ENCODE measurements at regions not wholly inside any gene's neighbourhood (a gene's known extent, or its start where the extent isn't known, plus 50 kb on each side); places are given as distances from the start of the nearest gene placed in this dataset.
"Not testable (repeated sequence)": the region's sequence is repeated elsewhere in the genome, so short reads cannot be mapped to it uniquely, and the experiment has no call there.

DNA sequence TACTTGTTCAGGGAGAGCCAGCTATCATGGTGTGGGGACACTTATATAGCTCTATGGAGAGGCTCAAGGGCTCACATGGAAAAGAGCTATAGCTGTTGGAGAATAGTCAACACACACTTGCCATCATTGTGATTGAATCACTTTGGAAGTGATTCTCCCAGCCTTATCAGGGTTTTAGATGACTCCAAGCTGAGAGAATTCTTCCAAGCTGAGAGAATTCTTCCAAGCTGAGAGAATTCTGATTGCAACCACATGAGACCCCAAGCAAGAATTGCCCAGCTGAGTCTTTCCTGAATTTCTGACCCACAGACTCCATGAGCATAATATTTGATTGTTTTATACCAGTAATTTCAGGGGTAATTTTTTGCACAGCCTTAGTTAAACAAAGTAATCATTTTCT lies 1318.3 kb upstream of the RAG2 start:
- DNase-seq (ENCODE audit: low read depth, low spot score), result no peak

DNA sequence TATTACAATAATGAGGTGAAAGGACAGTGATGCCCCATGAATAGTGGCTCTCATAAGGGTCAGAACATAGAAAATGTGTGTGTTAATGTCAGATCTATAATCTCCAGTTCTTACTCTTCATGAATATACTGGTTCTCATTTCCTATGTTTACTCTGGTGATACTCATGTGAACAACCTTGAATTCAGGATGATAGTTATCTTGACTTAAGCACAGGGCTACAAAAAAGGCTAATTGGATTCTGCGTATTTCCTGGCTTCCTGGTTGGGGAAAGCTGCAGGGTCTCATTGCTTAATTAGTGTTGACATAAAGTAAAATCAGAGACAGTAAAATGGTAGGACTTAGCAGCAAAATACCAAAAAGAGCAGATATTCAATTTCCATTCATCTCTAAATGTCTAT lies 1316.8 kb upstream of the RAG2 start:
- no peak for DNase-seq (ENCODE audit: low read depth, low spot score)

DNA sequence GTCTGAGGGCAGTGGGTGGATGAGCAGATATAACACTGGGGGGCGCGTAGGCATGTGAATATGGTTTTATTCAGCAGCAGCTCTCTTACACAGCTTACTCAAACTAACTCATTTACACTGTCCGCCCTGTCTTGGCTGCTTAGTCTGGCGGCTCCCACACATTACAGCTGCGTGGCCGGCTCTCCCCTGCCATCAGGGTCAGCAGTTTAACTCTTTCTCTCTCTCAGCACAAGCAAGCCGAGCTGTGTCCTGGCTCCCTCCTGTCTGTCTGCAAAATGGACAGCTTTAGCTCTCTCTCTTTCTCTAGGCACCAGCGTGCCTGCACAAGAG lies 1310.1 kb upstream of the RAG2 start:
- DNase-seq (ENCODE audit: low read depth, low spot score), result no peak

DNA sequence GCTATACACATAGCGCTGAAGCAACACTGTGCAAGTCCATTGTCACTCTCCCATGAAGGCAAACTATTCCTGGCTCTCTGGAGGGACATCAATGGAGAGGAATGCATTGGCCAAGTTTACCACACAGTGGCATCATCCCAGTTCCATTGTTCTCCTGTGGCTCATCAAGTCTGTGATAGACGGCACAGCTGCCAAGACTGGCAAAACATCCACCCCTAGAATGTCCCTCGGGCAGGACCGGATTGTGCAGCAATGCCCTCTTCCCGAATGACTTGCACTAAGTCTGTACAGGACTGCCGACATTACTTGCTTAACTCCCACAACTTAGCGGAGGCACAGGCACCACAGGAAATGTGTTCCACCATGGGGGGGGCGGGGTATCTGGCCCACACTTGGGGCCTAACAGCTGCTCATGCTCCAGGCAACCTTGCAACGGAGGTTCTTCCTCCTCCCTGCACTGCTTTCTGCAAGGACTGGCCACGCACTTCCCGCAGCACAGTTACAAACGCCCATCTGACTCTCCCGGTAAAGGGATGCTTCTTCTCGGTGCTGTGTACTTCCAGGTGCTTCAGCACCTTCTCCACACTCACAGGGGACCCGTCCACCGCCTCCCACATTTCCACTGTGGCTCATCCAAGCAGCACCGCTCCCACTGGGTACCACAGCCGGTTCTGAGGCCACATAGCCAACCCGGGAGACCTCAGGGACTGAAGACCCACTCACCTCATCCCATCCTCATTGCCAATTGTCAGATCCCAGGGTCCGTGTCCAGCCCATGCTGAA lies 1309.6 kb upstream of the RAG2 start:
- no peak for DNase-seq (ENCODE audit: low read depth, low spot score)

DNA sequence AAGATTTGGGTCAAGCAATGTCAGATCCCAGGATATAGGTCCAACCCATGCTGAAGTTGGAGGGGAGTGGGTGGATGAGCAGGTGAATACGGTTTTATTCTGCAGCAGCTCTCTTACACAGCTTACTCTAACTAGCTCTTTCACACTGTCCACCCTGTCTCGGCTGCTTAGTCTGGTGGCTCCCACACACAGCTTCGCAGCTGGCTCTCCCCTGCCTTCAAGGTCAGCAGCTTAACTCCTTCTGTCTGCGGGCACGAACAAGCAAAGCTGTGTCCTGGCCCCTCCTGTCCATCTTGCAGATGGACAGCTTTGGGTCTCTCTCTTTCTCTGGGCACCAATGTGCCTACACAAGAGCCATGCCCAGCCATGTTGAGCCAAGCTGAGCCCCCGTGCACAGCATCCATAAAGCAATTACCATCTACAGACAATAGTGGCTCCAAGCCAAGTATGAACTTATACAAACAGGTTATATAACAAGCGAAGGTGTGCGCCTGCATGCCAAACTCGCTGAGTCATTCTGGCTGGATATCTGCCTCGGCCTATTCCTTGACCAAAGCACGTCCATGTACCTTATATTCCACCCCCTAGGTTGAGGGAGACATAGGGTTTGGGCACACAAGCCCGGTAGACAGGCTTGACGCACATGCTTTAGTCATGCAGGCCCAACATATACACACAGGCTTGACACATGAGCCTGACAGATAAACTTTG lies 1307.8 kb upstream of the RAG2 start:
- DNase-seq (ENCODE audit: low read depth, low spot score), result no peak

DNA sequence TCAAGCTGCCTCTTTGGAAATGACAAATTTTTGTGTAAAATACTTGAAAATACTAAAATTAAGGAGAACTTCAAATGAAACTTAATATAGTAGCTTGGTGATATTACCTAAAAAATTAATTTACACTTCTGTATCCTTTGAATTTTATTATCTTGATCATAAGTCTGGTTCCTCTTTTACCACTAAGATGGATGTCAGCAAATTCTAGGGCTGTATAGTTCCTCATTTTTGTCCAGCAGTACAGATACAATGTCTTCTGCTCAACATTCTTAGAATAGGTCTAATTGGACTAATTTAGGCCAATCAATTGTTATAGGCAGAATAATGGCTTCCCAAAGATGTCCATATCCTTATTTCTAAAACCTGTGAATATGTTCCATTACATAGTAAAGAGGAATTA lies 1298.0 kb upstream of the RAG2 start:
- DNase-seq (ENCODE audit: low read depth, low spot score), result no peak

DNA sequence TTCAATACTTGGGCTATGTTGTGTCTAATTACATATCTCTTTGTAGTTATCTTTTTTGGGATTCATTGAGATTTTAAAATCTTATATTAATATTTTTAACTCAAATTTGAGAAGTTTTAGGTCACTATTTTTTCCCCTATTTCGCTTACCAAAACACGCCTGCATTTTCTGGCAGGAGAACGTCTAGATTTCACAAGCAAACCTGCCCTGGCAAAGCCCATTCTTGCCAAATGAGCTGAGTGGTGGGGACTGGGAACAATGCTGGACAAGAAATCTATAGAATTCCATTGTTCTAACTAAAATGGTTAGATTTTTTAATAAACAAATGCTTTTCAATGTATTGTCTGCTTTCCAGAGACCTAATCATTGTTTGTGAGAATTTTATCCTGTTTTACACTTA lies 1283.7 kb upstream of the RAG2 start:
- DNase-seq (ENCODE audit: low read depth, low spot score), result no peak

DNA sequence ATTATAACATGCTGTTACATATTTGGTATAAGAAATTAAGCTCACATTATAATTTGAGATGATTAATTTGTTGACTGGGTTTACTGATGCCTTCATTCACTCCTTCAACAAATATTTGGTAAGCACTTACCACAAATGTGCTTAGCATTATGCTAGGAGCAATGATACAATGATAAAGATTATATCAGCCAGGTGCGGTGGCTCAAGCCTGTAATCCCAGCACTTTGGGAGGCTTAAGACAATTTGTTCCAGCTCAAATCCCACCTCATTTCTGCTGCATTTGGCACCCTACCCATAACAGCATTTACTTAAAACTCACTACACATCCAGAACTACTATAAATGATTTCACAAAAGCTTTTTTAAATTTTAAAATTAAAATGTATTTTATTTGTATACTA lies 1263.6 kb upstream of the RAG2 start:
- DNase-seq (ENCODE audit: low read depth, low spot score), result no peak

DNA sequence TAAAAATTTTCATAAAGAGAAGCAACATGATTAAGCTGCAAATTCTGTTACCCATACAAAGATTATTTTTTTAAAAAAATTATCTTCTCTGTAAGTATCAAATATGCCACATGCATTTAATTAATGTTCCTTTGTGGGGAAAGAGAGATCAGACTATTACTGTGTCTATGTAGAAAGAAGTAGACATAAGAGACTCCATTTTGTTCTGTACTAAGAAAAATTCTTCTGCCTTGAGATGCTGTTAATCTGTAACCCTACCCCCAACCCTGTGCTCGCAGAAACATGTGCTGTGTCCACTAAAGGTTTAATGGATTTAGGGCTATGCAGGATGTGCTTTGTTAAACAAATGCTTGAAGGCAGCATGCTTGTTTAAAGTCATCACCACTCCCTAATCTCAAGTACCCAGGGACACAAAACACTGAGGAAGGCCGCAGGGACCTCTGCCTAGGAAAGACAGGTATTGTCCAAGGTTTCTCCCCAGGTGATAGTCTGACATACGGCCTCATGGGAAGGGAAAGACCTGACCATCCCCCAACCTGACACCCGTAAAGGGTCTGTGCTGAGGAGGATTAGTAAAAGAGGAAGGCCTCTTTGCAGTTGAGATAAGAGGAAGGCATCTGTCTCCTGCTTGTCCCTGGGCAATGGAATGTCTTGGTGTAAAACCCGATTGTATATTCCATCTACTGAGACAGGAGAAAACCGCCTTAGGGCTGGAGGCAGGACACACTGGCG lies 1260.9 kb upstream of the RAG2 start:
- not testable (repeated sequence) for DNase-seq (ENCODE audit: low read depth, low spot score)

DNA sequence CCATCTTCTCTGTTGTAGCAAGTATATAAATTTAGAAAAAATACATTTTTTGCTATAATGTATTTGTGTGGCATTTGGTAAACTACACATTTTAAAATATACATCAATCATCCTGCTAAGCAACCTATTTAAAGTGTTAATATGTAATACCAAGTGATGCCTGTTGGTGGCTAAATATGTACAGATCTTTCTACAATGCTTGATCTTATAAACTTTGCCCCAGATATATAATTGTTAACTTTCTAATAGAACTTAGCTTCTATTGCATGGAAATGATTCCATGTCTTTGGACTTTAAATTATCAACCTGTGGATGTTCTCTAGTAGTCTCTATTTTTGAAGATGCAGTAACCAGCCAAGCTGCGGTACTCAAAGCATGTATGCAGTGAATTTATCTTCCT lies 1260.4 kb upstream of the RAG2 start:
- DNase-seq (ENCODE audit: low read depth, low spot score), result no peak

DNA sequence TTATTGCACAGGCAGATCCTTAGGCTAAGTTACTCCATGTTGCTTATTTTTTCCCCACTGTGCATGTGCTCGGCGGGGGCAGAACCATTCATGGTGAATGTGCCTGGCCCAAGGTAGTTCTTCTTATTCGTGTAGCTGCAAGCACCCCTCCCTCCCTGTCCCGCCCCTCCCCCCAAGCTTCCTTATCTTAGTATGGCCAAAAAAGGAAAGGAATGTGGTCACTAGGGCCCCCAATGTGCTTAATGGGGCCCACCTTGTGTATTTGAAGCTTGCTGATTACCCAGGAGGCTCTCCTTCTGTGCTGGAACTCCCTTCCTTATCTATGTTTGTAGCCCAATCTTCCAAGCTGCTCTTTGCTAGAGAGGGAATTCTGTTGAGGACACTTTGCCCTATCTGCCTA lies 1259.7 kb upstream of the RAG2 start:
- no peak for DNase-seq (ENCODE audit: low read depth, low spot score)

DNA sequence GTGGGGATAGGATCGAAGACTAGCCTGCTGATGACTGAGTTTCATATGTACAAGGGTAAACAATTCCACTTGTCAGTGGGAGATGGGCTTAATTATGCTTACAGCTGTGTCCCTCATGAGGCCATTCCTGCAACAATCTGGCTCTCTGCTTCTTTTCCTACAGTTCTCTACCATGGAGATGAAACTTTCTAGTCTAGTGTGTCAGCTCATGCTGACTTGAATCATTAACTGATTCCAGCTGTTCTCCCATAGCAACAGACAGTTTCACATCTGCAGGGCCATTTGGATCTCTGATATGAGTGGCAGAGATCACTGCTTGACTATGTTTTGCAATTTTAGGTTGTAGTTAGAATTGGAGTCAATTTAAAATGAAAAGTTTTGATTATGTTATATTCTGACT lies 1251.7 kb upstream of the RAG2 start:
- no peak for DNase-seq (ENCODE audit: low read depth, low spot score)

DNA sequence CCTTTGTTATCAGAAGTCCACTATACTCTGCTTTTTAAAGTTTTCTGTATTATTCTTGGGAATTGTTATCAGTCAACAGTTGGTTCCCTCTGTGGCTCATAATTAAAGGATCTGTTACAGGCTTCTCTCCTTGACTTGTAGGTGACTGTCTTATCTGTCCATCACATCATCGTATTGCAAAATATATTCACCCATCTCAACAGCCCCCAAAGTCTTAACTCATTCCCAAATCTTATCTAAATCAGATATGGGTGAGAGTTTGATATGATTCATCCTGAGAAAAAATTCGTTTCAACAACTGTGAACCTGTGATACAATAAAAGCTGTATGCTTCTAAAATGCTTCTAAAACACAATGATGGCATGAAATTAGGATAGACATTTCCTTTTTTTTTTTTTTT lies 1245.6 kb upstream of the RAG2 start:
- DNase-seq (ENCODE audit: low read depth, low spot score), result no peak

DNA sequence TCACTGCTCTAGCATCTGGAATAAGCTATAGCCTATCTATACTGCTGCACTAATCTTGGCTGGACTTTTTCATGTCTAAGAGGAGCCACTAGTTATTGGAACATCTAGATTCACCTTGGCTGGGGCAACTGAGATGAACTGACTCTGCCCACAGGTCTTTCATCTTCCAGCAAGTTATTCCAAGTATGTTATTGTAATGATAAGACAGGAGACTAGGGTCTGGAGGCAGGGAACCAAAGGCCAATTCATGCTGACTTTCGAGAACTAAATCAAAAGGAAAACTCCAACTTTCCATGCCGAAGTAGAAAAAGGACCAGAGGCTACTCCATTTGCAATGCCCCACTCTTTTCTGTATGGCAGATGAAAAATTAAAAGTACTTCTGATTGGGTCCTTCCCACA lies 1243.0 kb upstream of the RAG2 start:
- DNase-seq (ENCODE audit: low read depth, low spot score), result no peak

DNA sequence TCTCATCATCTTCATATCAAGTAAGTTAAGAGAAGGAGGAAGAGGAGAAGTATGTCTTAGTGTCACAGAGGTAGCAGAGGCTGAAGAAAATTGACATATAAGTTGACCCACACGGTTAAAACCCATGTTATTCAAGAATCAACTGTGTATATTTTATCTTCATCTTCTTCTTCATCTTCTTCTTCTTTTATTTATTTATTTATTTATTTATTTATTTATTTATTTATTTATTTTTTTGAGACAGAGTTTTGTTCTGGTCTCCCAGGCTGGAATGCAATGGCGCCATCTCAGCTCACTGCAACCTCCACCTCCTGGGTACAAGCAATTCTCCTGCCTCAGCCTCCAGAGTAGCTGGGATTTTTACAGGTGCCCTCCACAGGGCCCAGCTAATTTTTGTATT lies 1242.3 kb upstream of the RAG2 start:
- not testable (repeated sequence) for DNase-seq (ENCODE audit: low read depth, low spot score)

DNA sequence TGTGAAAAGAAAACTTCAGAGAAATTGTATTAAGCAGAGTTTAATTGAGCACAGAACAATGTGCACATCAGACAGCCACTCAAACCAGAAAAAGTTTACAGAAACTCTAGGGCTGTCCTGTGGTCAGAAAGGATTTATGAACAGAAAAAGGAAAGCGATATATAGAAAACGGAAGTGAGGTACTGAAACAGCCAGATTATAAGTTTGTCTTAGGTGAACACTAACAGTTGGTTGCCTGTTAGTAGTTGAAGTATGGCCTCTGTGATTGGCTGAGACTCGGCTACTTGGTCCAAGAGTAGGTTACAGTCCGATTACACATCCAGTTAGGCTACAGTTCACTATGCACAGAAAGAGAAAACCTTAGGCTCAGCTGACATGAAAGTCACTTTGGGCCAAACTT lies 1232.5 kb upstream of the RAG2 start:
- DNase-seq (ENCODE audit: low read depth, low spot score), result no peak

DNA sequence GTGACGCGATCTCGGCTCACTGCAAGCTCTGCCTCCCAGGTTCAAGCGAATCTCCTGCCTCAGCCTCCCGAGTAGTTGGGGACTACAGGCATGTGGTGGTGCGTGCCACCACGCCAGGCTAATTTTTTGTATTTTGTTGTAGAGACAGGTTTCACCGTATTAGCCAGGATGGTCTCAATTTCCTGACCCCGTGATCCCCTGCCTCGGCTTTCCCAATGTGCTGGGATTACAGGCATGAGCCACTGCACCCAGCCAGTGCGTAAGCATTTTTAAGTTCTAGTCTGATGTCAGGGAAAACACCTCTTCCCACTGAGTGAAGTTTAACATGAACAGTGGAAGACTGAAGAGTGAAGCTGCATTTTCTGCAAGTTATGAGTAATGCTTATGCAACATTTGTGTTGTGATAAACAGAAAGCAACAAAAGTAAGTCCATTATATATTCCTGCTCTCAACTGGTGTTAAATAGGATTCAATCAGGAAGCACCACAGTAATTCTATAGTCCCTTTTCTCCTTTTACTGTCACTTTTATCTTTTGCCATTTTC lies 1219.8 kb upstream of the RAG2 start:
- no peak for DNase-seq (ENCODE audit: low read depth, low spot score)

DNA sequence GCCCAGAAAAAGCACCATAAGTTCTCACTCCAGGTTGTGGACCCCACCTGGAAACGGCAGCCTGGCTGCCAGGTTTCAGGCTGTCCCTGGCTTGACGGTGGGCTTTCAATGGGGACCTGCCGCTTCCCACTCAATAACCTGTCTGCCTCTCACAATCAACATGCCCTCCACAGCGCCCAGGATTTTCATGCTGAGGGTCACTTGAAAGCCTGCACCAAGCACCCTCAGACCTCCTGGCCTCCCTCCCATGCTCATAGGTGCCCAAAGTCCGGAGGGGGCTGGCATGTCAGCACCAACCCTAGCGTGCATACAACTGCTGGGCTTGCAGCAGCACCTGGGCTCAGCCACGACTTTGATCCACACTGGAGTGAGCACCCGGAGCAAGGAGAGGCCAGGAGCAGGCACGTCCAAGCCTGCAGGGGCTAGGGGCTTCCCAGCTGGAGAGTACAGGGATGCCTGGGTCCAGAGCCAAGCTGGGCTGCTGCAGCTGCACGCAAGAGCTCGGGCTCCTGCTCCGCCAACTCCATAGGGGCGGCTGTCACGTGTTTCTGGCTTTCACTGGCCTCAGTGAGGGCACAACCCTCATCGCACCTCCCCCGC lies 1214.3 kb upstream of the RAG2 start:
- DNase-seq (ENCODE audit: low read depth, low spot score), result no peak

DNA sequence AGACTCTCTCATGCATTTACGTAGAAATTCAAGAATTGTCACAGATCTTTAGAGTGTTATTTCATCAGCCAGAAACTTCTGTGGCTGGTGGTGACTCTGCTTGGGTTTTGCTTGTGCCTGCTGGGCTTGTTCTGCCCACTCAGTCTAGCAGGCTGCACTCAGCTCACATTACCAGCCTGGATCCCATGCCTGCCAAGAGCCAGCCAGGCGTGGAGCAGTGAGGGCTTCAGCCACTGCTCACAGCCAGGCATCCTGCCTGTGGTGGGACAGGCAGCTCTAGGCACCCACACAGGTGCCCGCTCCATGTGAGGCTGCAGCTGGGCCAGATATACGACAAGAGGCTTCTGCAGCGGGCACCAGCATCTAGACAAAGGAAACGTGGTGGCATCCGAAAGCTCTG lies 1213.3 kb upstream of the RAG2 start:
- DNase-seq (ENCODE audit: low read depth, low spot score), result no peak

DNA sequence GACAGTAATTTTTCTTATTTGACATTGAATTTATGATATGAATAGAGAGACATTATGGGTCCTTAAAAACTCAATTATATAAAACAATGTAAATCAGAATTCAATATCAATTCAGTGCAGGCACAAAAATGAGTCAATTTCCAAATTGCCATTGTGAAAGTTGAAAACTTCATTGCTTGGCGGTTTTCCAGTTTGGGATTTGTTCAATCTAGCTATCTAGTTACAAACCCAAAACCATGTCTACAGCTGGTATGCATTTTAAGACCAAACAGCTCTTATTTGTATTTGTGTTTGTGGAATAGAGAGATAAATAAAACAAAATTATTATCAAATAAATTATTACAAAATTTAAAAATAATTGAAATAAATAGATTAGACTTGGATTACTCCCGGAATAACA lies 1206.6 kb upstream of the RAG2 start:
- DNase-seq (ENCODE audit: low read depth, low spot score), result no peak

DNA sequence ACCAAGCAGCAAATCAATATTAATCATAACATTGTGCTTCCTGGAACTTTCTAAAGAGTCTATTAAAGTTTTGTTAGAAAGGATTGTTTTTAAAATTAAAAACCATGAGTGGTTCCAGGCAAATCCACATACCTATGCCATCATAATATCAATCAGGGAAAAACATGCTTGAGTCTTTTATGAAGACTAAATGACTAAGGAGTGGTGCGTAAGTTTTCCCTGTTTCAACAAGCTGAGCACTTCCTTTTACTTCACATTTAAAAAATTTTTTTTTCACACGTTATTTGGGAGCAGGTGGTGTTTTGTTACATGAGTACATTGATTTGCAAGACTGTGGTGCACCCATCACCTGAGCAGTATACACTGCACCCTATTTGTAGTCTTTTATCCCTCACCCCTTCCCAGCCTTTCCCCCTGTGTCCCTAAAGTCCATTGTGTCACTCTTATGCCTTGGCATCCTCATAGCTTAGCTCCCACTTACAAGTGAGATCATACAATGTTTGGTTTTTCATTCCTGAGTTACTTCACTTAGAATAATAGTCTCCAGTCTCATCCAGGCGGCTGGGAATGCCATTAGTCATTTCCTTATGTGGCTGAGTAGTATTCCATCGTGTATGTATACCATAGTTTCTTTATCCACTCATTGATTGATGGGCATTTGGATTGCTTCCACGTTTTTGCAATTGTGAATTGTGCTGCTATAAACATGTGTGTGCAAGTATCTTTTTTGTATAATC lies 1190.3 kb upstream of the RAG2 start:
- no peak for DNase-seq (ENCODE audit: low read depth, low spot score)
